Keratinocyte (primary cell): ENCODE measurements at regions not wholly inside any gene's neighbourhood (a gene's known extent, or its start where the extent isn't known, plus 50 kb on each side); places are given as distances from the start of the nearest gene placed in this dataset.

ENCODE experiments used
- DNase-seq: peaks from one replicate; pipeline ENCODE4 v3.0.0-alpha.2; 2011; ENCODE audit warnings: low read depth, missing footprints, low spot score
- FAIRE-seq: peaks from 2 replicates; lab custom pipeline; 2011; peaks lifted over from hg19 to GRCh38; lab: Jason Lieb, UNC
- H2AFZ ChIP-seq: 2 replicates; pipeline ENCODE4 v1.6.0; 2012; ENCODE audit warnings: low read length, control low read depth, inconsistent platforms; ENCODE audit not compliant: control insufficient read depth
- H3K27ac ChIP-seq: 2 replicates; pipeline ENCODE4 v1.5.1; 2011; ENCODE audit warnings: low read length; ENCODE audit not compliant: control insufficient read depth, insufficient read depth
- H3K27me3 ChIP-seq: 3 replicates; pipeline ENCODE4 v1.6.0; 2011; ENCODE audit warnings: low read length; ENCODE audit not compliant: control insufficient read depth, insufficient read depth; ENCODE audit errors: extremely low read depth
- H3K36me3 ChIP-seq, 2 experiments: 2 replicates in 1 of 2; 3 replicates in 1 of 2; pipeline ENCODE4 v1.5.1; 2011; ENCODE audit warnings: low read length in 2 of 2, mild to moderate bottlenecking in 1 of 2; ENCODE audit not compliant: control insufficient read depth in 2 of 2, insufficient read depth in 2 of 2; ENCODE audit errors: extremely low read depth in 1 of 2
- H3K4me1 ChIP-seq: 3 replicates; pipeline ENCODE4 v1.5.1; 2011; ENCODE audit warnings: low read length; ENCODE audit not compliant: control insufficient read depth, insufficient read depth; ENCODE audit errors: extremely low read depth
- H3K4me2 ChIP-seq: 3 replicates; pipeline ENCODE4 v1.6.0; 2011; ENCODE audit warnings: low read depth, low read length; ENCODE audit not compliant: control insufficient read depth, insufficient read depth; ENCODE audit errors: extremely low read depth
- H3K4me3 ChIP-seq, 3 experiments: fragments of 200-600 bp in 1 of 3; sonication (generic) in 1 of 3; 2 replicates in 2 of 3; 3 replicates in 1 of 3; pipeline ENCODE4 v1.5.1; 2011 to 2016; ENCODE audit warnings: low read length in 3 of 3, mild to moderate bottlenecking in 3 of 3, control low read depth in 2 of 3, inconsistent platforms in 1 of 3, low read depth in 1 of 3, mixed read lengths in 1 of 3, mixed run types in 1 of 3, moderate library complexity in 1 of 3; ENCODE audit not compliant: control insufficient read depth in 2 of 3, insufficient read depth in 2 of 3; ENCODE audit errors: extremely low read depth in 1 of 3
- H3K79me2 ChIP-seq: 2 replicates; pipeline ENCODE4 v1.6.0; 2012; ENCODE audit warnings: low read length; ENCODE audit not compliant: control insufficient read depth, insufficient read depth
- H3K9ac ChIP-seq: 3 replicates; pipeline ENCODE4 v1.6.0; 2011; ENCODE audit warnings: low read length; ENCODE audit not compliant: control insufficient read depth, insufficient read depth; ENCODE audit errors: extremely low read depth
- H3K9me1 ChIP-seq: 3 replicates; pipeline ENCODE4 v1.6.0; 2011; ENCODE audit warnings: low read length; ENCODE audit not compliant: control insufficient read depth, insufficient read depth; ENCODE audit errors: extremely low read depth
- H3K9me3 ChIP-seq: 2 replicates; pipeline ENCODE4 v1.5.1; 2012; ENCODE audit warnings: low read depth, low read length; ENCODE audit not compliant: control insufficient read depth
- H4K20me1 ChIP-seq: 3 replicates; pipeline ENCODE4 v1.6.0; 2011; ENCODE audit warnings: low read length; ENCODE audit not compliant: control insufficient read depth, insufficient read depth; ENCODE audit errors: extremely low read depth
- EZH2 ChIP-seq: IDR thresholded peaks from one replicate; pipeline ENCODE4 v1.6.1; 2012; ENCODE audit warnings: inconsistent platforms, mild to moderate bottlenecking, low read length, moderate library complexity
- dilution Hi-C: fragments of 300-500 bp; cut with MboI; formaldehyde crosslinking; loops from one replicate; pipeline ENCODE4 v1.7.0; 2020; ENCODE audit warnings: low sequenced_read_pairs; ENCODE audit not compliant: extremely low pct_ligation_motif_present
- TF ChIP-seq, protein P1 (sequence below), 3 experiments: IDR thresholded peaks in 1 of 3; conservative IDR thresholded peaks in 1 of 3; optimal IDR thresholded peaks in 1 of 3; 2 replicates in 2 of 3; 3 replicates in 1 of 3; pipeline versions ENCODE3 to v1.5.1; 2011; ENCODE audit warnings: low read length in 3 of 3, mild to moderate bottlenecking in 3 of 3, moderate library complexity in 2 of 3, control low read depth in 1 of 3, inconsistent platforms in 1 of 3; ENCODE audit not compliant: insufficient read depth in 2 of 3; ENCODE audit errors: extremely low read depth in 1 of 3

GRCh38 chr5:108579236-108579635 is 168.5 kb upstream of the FER start:
- Histone ChIP-seq H3K79me2 (no peaks in the 10 kb centered on the region), H3K4me2 (no peak overlapping the region), H3K9ac (no peak overlapping the region), H4K20me1 (no peaks in the 10 kb centered on the region), H3K4me3 (no peak overlapping the region), H3K27me3 (peaks cover 2% of the 10 kb centered on the region), H3K9me1 (no peaks in the 10 kb centered on the region), H3K36me3 (no peaks in the 10 kb centered on the region), H2AFZ (no peak overlapping the region), H3K9me3 (no peaks in the 10 kb centered on the region), H3K4me1 (no peaks in the 10 kb centered on the region), H3K27ac (no peak overlapping the region)
- no peak for TF ChIP-seq EZH2
- TF ChIP-seq, protein P1, sequence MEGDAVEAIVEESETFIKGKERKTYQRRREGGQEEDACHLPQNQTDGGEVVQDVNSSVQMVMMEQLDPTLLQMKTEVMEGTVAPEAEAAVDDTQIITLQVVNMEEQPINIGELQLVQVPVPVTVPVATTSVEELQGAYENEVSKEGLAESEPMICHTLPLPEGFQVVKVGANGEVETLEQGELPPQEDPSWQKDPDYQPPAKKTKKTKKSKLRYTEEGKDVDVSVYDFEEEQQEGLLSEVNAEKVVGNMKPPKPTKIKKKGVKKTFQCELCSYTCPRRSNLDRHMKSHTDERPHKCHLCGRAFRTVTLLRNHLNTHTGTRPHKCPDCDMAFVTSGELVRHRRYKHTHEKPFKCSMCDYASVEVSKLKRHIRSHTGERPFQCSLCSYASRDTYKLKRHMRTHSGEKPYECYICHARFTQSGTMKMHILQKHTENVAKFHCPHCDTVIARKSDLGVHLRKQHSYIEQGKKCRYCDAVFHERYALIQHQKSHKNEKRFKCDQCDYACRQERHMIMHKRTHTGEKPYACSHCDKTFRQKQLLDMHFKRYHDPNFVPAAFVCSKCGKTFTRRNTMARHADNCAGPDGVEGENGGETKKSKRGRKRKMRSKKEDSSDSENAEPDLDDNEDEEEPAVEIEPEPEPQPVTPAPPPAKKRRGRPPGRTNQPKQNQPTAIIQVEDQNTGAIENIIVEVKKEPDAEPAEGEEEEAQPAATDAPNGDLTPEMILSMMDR (optimal IDR thresholded peaks at IDR 0.05 in 1 of 3, IDR thresholded peaks at IDR 0.05 in 1 of 3, conservative IDR thresholded peaks at IDR 0.05 in 1 of 3; ENCODE audit: extremely low read depth in 1 of 3, insufficient read depth in 2 of 3, low read length in 3 of 3): no peak
- DNase-seq: no peak
- no peak for FAIRE-seq
- dilution Hi-C loops: no loop called here

DNA sequence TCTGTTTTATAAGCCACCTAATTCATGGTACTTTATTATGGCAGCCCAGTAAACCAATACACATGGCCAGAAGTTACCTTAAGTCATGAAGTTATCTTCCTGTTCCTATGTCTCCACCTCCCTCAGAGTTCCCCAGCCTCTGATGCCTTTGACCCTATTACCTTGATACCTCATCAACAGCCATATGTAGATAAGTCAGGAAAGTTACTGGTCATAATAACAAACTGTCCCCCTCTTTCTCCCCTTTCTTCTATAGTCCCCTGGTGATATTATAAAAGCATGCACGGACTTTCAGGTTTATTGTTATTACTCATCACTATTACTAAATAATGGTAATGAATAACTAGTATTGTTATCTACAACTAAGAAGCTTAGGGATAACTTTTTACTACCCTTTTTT is 168.9 kb upstream of the FER start:
- dilution Hi-C loops: no loop called here
- no peak overlapping the region for H2AFZ ChIP-seq
- no peaks in the 10 kb centered on the region for H3K9me1 ChIP-seq
- no peaks in the 10 kb centered on the region for H3K4me1 ChIP-seq
- H3K4me2 ChIP-seq: no peak overlapping the region
- no peak for FAIRE-seq
- H3K27ac ChIP-seq: no peak overlapping the region
- peaks cover 2% of the 10 kb centered on the region for H3K27me3 ChIP-seq
- no peaks in the 10 kb centered on the region for H3K79me2 ChIP-seq
- H3K36me3 ChIP-seq: no peaks in the 10 kb centered on the region
- no peak overlapping the region for H3K4me3 ChIP-seq
- no peak for DNase-seq
- TF ChIP-seq, protein P1 (optimal IDR thresholded peaks at IDR 0.05 in 1 of 3, IDR thresholded peaks at IDR 0.05 in 1 of 3, conservative IDR thresholded peaks at IDR 0.05 in 1 of 3; ENCODE audit: extremely low read depth in 1 of 3, insufficient read depth in 2 of 3, low read length in 3 of 3): no peak
- TF ChIP-seq EZH2: no peak
- no peaks in the 10 kb centered on the region for H3K9me3 ChIP-seq
- no peaks in the 10 kb centered on the region for H4K20me1 ChIP-seq
- H3K9ac ChIP-seq: no peak overlapping the region
